Upper lobe of right lung (tissue), 1 donor: ENCODE measurements at regions not wholly inside any gene's neighbourhood (a gene's known extent, or its start where the extent isn't known, plus 50 kb on each side); places are given as distances from the start of the nearest gene placed in this dataset.
"Not testable (repeated sequence)": the region's sequence is repeated elsewhere in the genome, so short reads cannot be mapped to it uniquely, and the experiment has no call there.

Source experiments
- ATAC-seq: fragments of 200-7000 bp; cut with Tn5 transposase; one replicate; pipeline ENCODE4 v1.9.1; 2020; ENCODE audit warnings: mild to moderate bottlenecking, moderate library complexity
- DNase-seq: peaks from one replicate; pipeline ENCODE4 v3.0.0-alpha.2; 2020
- H3K27ac ChIP-seq: fragments of 200-600 bp; one replicate; pipeline ENCODE4 v1.8.0; 2022
- H3K27me3 ChIP-seq: fragments of 200-600 bp; one replicate; pipeline ENCODE4 v1.8.0; 2022; ENCODE audit warnings: mild to moderate bottlenecking
- H3K36me3 ChIP-seq: fragments of 200-600 bp; one replicate; pipeline ENCODE4 v1.8.0; 2022
- H3K4me1 ChIP-seq: fragments of 200-600 bp; one replicate; pipeline ENCODE4 v1.8.0; 2022
- H3K4me3 ChIP-seq: fragments of 200-600 bp; one replicate; pipeline ENCODE4 v1.8.0; 2022; ENCODE audit warnings: mild to moderate bottlenecking
- H3K9me3 ChIP-seq: fragments of 200-600 bp; one replicate; pipeline ENCODE4 v1.8.0; 2022
- CTCF ChIP-seq: fragments of 200-600 bp; IDR thresholded peaks from one replicate; pipeline ENCODE4 v1.8.0; 2022; ENCODE audit warnings: antibody characterized with exemption
- intact Hi-C: fragments of 100-400 bp; cut with DNase I; formaldehyde crosslinking; loops from one replicate; pipeline ENCODE4 v1.11.0; 2022
- donor health status: DM: no; HTN: yes; CAD: no; lungs with severe emphysema.

GRCh38 chr7:67918158-67918557 is 921.5 kb downstream of the TYW1 start:
- intact Hi-C loops, result no loop called here
- Histone ChIP-seq H3K4me1 (no peaks in the 10 kb centered on the region), H3K4me3 (no peak overlapping the region), H3K9me3 (peaks cover 6% of the 10 kb centered on the region), H3K27me3 (no peaks in the 10 kb centered on the region), H3K36me3 (no peaks in the 10 kb centered on the region), H3K27ac (no peak overlapping the region)
- ATAC-seq, result no peak
- no peak for DNase-seq
- TF ChIP-seq CTCF, result no peak

GRCh38 chr7:67923286-67923685 is 926.7 kb downstream of the TYW1 start:
- no peak for DNase-seq
- peaks cover 3% of the 10 kb centered on the region for H3K9me3 ChIP-seq
- H3K4me3 ChIP-seq, result no peak overlapping the region
- intact Hi-C loops, result no loop called here
- no peak overlapping the region for H3K27ac ChIP-seq
- no peak for ATAC-seq
- no peaks in the 10 kb centered on the region for H3K27me3 ChIP-seq
- H3K36me3 ChIP-seq, result no peaks in the 10 kb centered on the region
- H3K4me1 ChIP-seq, result no peaks in the 10 kb centered on the region
- no peak for TF ChIP-seq CTCF

GRCh38 chr7:67928141-67928540 is 931.5 kb downstream of the TYW1 start:
- H3K27me3 ChIP-seq, result no peaks in the 10 kb centered on the region
- intact Hi-C loops, result no loop called here
- no peak for TF ChIP-seq CTCF

GRCh38 chr7:67936447-67936846 is 939.8 kb downstream of the TYW1 start:
- H3K4me1 ChIP-seq, DNase-seq, H3K27me3 ChIP-seq, H3K27ac ChIP-seq, H3K36me3 ChIP-seq, H3K4me3 ChIP-seq, intact Hi-C loops, H3K9me3 ChIP-seq: not testable (repeated sequence)
- peak; percentile 49 for ATAC-seq

More at GRCh38 chr7:67928141-67928540, 931.5 kb downstream of the TYW1 start:
- Histone ChIP-seq H3K4me1 (no peaks in the 10 kb centered on the region), H3K9me3 (no peaks in the 10 kb centered on the region), H3K36me3 (no peaks in the 10 kb centered on the region), H3K4me3 (no peak overlapping the region), H3K27ac (no peak overlapping the region)
- DNase-seq (no peak), ATAC-seq (no peak)

GRCh38 chr7:67940400-67940799 is 943.8 kb downstream of the TYW1 start:
- TF ChIP-seq CTCF, result no peak
- ATAC-seq (no peak), DNase-seq (no peak)
- Histone ChIP-seq H3K4me3 (no peak overlapping the region), H3K9me3 (no peaks in the 10 kb centered on the region), H3K27ac (no peak overlapping the region), H3K4me1 (peaks cover 5% of the 10 kb centered on the region), H3K27me3 (no peaks in the 10 kb centered on the region), H3K36me3 (no peaks in the 10 kb centered on the region)
- intact Hi-C loops, result no loop called here

GRCh38 chr7:67947191-67947590 is 950.6 kb downstream of the TYW1 start:
- H3K27me3 ChIP-seq, result no peaks in the 10 kb centered on the region
- H3K36me3 ChIP-seq, result no peaks in the 10 kb centered on the region
- H3K9me3 ChIP-seq, result no peaks in the 10 kb centered on the region
- no peak overlapping the region for H3K27ac ChIP-seq
- intact Hi-C loops, result no loop called here
- ATAC-seq (no peak), DNase-seq (no peak)
- no peak for TF ChIP-seq CTCF
- no peaks in the 10 kb centered on the region for H3K4me1 ChIP-seq
- H3K4me3 ChIP-seq, result no peak overlapping the region
